Hepatocyte (in vitro differentiated cells): ENCODE measurements at regions not wholly inside any gene's neighbourhood (a gene's known extent, or its start where the extent isn't known, plus 50 kb on each side); places are given as distances from the start of the nearest gene placed in this dataset.

Experiments
- DNase-seq: peaks from one replicate; pipeline ENCODE4 v3.0.0-alpha.2; 2016; ENCODE audit warnings: low spot score
- H2AFZ ChIP-seq: fragments of 200-600 bp; sonication (generic); 2 replicates; pipeline ENCODE4 v1.6.0; 2016; ENCODE audit warnings: antibody characterized with exemption, mild to moderate bottlenecking
- H3K27ac ChIP-seq: fragments of 200-600 bp; sonication (generic); 2 replicates; pipeline ENCODE4 v1.5.1; 2016; ENCODE audit warnings: mild to moderate bottlenecking
- H3K27me3 ChIP-seq: fragments of 200-600 bp; sonication (generic); 2 replicates; pipeline ENCODE4 v1.6.1; 2016
- H3K36me3 ChIP-seq: fragments of 200-600 bp; sonication (generic); replicated peaks from 2 replicates; pipeline ENCODE4 v1.5.1; 2016; ENCODE audit warnings: low read depth; ENCODE audit not compliant: insufficient read depth
- H3K4me1 ChIP-seq: fragments of 200-600 bp; sonication (generic); 2 replicates; pipeline ENCODE4 v1.5.1; 2016; ENCODE audit warnings: mild to moderate bottlenecking, moderate library complexity; ENCODE audit not compliant: insufficient read depth
- H3K4me2 ChIP-seq: fragments of 200-600 bp; sonication (generic); 2 replicates; pipeline ENCODE4 v1.6.0; 2016
- H3K4me3 ChIP-seq: fragments of 200-600 bp; sonication (generic); 2 replicates; pipeline ENCODE4 v1.5.1; 2016; ENCODE audit warnings: mild to moderate bottlenecking
- H3K79me2 ChIP-seq: fragments of 200-600 bp; sonication (generic); 2 replicates; pipeline ENCODE4 v1.6.0; 2017; ENCODE audit warnings: mild to moderate bottlenecking
- H3K9me2 ChIP-seq: fragments of 200-600 bp; sonication (generic); replicated peaks from 2 replicates; pipeline ENCODE4 v1.6.0; 2017; ENCODE audit warnings: mild to moderate bottlenecking; ENCODE audit not compliant: insufficient read depth
- H3K9me3 ChIP-seq: fragments of 200-600 bp; sonication (generic); 2 replicates; pipeline ENCODE4 v1.5.1; 2016; ENCODE audit warnings: low read depth, mild to moderate bottlenecking
- H4K20me1 ChIP-seq: fragments of 200-600 bp; sonication (generic); 2 replicates; pipeline ENCODE4 v1.6.0; 2016; ENCODE audit warnings: mild to moderate bottlenecking; ENCODE audit not compliant: insufficient read depth, poor library complexity, severe bottlenecking
- EZH2 ChIP-seq: fragments of 200-600 bp; sonication (generic); IDR thresholded peaks from 2 replicates; pipeline ENCODE4 v1.6.1; 2016; ENCODE audit warnings: antibody characterized with exemption, mild to moderate bottlenecking, borderline replicate concordance
- EZH2phosphoT487 ChIP-seq: fragments of 200-600 bp; sonication (generic); IDR thresholded peaks from one replicate; pipeline ENCODE4 v1.6.1; 2018; ENCODE audit warnings: antibody characterized with exemption, mild to moderate bottlenecking, low read depth, moderate library complexity; ENCODE audit not compliant: unreplicated experiment, severe bottlenecking
- WGBS: methylation state at CpG from one replicate; pipeline ENCODE4 v1.1.6; 2016; ENCODE audit warnings: low lambda C conversion rate; ENCODE audit errors: missing lambda C conversion rate; 5-methylcytosine and 5-hydroxymethylcytosine counted together
- TF ChIP-seq, protein P1 (sequence below): fragments of 200-600 bp; sonication (generic); IDR thresholded peaks from 2 replicates; pipeline ENCODE4 v1.5.1; 2016; ENCODE audit warnings: antibody characterized with exemption, mild to moderate bottlenecking; ENCODE audit not compliant: poor library complexity

DNA sequence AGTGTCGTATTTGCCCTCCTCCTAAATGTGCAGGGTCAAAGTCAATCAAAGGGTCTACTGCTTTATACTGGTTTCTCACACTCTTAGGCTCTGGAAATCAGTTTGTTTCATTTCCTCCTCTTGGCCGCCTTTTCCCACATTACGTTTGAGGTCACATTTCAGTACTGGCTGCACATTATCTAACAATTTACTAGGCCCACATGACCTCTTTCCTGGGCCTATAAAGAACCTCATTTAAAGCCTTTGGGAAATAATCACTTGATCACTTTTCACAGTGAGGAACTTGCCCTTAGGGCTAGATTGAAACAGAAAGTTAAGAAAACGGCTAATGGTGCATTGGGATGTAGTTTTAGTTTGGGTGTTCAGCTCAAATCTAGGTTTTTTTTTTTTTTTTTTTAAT is 497.5 kb downstream of the RERGL start:
- Histone ChIP-seq H4K20me1 (no peaks in the 10 kb centered on the region), H3K4me2 (no peak overlapping the region), H3K4me1 (no peaks in the 10 kb centered on the region), H2AFZ (no peak overlapping the region), H3K79me2 (no peaks in the 10 kb centered on the region), H3K9me3 (no peaks in the 10 kb centered on the region), H3K36me3 (no peaks in the 10 kb centered on the region), H3K9me2 (no peaks in the 10 kb centered on the region), H3K27ac (no peak overlapping the region), H3K27me3 (no peaks in the 10 kb centered on the region), H3K4me3 (no peak overlapping the region)
- TF ChIP-seq, protein P1, sequence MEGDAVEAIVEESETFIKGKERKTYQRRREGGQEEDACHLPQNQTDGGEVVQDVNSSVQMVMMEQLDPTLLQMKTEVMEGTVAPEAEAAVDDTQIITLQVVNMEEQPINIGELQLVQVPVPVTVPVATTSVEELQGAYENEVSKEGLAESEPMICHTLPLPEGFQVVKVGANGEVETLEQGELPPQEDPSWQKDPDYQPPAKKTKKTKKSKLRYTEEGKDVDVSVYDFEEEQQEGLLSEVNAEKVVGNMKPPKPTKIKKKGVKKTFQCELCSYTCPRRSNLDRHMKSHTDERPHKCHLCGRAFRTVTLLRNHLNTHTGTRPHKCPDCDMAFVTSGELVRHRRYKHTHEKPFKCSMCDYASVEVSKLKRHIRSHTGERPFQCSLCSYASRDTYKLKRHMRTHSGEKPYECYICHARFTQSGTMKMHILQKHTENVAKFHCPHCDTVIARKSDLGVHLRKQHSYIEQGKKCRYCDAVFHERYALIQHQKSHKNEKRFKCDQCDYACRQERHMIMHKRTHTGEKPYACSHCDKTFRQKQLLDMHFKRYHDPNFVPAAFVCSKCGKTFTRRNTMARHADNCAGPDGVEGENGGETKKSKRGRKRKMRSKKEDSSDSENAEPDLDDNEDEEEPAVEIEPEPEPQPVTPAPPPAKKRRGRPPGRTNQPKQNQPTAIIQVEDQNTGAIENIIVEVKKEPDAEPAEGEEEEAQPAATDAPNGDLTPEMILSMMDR = no peak
- no peak for TF ChIP-seq EZH2
- no peak for TF ChIP-seq EZH2phosphoT487
- 74% methylated on average over 4 of the region's 4 CpGs for WGBS
- DNase-seq = no peak

GRCh38 chr12:17591005-17591681 is 498.9 kb downstream of the RERGL start:
- Histone ChIP-seq H3K79me2 (no peaks in the 10 kb centered on the region), H3K9me3 (no peaks in the 10 kb centered on the region), H3K4me3 (no peak overlapping the region), H3K9me2 (no peaks in the 10 kb centered on the region), H3K27me3 (no peaks in the 10 kb centered on the region), H4K20me1 (no peaks in the 10 kb centered on the region), H3K4me1 (no peaks in the 10 kb centered on the region), H3K36me3 (no peaks in the 10 kb centered on the region), H3K27ac (no peak overlapping the region), H2AFZ (no peak overlapping the region), H3K4me2 (no peak overlapping the region)
- DNase-seq = no peak
- TF ChIP-seq EZH2phosphoT487 (no peak), EZH2 (no peak)
- TF ChIP-seq, protein P1 = no peak
- WGBS = 93% methylated on average over 4 of the region's 4 CpGs

GRCh38 chr12:17588968-17589367 is 501.0 kb downstream of the RERGL start:
- Histone ChIP-seq H3K36me3 (no peaks in the 10 kb centered on the region), H3K9me2 (no peaks in the 10 kb centered on the region), H3K9me3 (no peaks in the 10 kb centered on the region), H3K27ac (no peak overlapping the region), H3K4me2 (peak overlapping the region; percentile 29), H3K4me1 (no peaks in the 10 kb centered on the region), H2AFZ (peak overlapping the region; percentile 44), H3K27me3 (no peaks in the 10 kb centered on the region), H4K20me1 (no peaks in the 10 kb centered on the region), H3K4me3 (no peak overlapping the region), H3K79me2 (no peaks in the 10 kb centered on the region)
- TF ChIP-seq, protein P1 = peak; percentile 61
- no peak for TF ChIP-seq EZH2phosphoT487
- DNase-seq = peak; percentile 55
- WGBS = 48% methylated on average over 5 of the region's 5 CpGs
